ENCODE measurements at regions not wholly inside any gene's neighbourhood (a gene's known extent, or its start where the extent isn't known, plus 50 kb on each side); places are given as distances from the start of the nearest gene placed in this dataset.

- no peak for TF ChIP-seq CTCF (IDR thresholded peaks at IDR 0.05; ENCODE audit: low read length)
- TF ChIP-seq EZH2 (IDR thresholded peaks at IDR 0.05; ENCODE audit: borderline replicate concordance, low read length): no peak
Measured at GRCh38 chr1:81492628-81493027, 308.1 kb upstream of the ADGRL2 start.

GRCh38 chr1:81490614-81491013 is 310.1 kb upstream of the ADGRL2 start:
- H4K20me1 ChIP-seq (ENCODE audit: insufficient read depth, low read length): no peaks in the 10 kb centered on the region
- no peaks in the 10 kb centered on the region for H3F3A ChIP-seq (ENCODE audit: insufficient read depth, low read length)
- H3K4me3 ChIP-seq (ENCODE audit: low read depth, low read length, poor library complexity, severe bottlenecking): no peak overlapping the region
- H3K36me3 ChIP-seq (ENCODE audit: insufficient read depth, low read length): no peaks in the 10 kb centered on the region
- H3K9ac ChIP-seq (ENCODE audit: low read length): no peak overlapping the region
- H2AFZ ChIP-seq (ENCODE audit: low read length): no peak overlapping the region
- no peaks in the 10 kb centered on the region for H3K27me3 ChIP-seq (ENCODE audit: insufficient read depth, low read length)
- no peak overlapping the region for H3K27ac ChIP-seq (ENCODE audit: low read depth, low read length, poor library complexity, severe bottlenecking)
- H3K79me2 ChIP-seq (ENCODE audit: insufficient read depth, low read length): no peaks in the 10 kb centered on the region
- no peaks in the 10 kb centered on the region for H3K9me2 ChIP-seq (ENCODE audit: low read depth, low read length)
- no peaks in the 10 kb centered on the region for H3K9me3 ChIP-seq (ENCODE audit: low read length)
- H3K4me1 ChIP-seq (ENCODE audit: insufficient read depth, low read length, severe bottlenecking): no peaks in the 10 kb centered on the region
- H3K4me2 ChIP-seq (ENCODE audit: low read length): no peak overlapping the region
- TF ChIP-seq EZH2 (IDR thresholded peaks at IDR 0.05; ENCODE audit: borderline replicate concordance, low read length) (no peak), CTCF (IDR thresholded peaks at IDR 0.05; ENCODE audit: low read length) (no peak)

More at GRCh38 chr1:81492628-81493027, 308.1 kb upstream of the ADGRL2 start:
- H3K4me3 ChIP-seq (ENCODE audit: low read depth, low read length, poor library complexity, severe bottlenecking): no peak overlapping the region
- H3K9me3 ChIP-seq (ENCODE audit: low read length): no peaks in the 10 kb centered on the region
- no peak overlapping the region for H3K4me2 ChIP-seq (ENCODE audit: low read length)
- H4K20me1 ChIP-seq (ENCODE audit: insufficient read depth, low read length): no peaks in the 10 kb centered on the region
- no peaks in the 10 kb centered on the region for H3K9me2 ChIP-seq (ENCODE audit: low read depth, low read length)
- no peaks in the 10 kb centered on the region for H3K4me1 ChIP-seq (ENCODE audit: insufficient read depth, low read length, severe bottlenecking)
- no peak overlapping the region for H3K27ac ChIP-seq (ENCODE audit: low read depth, low read length, poor library complexity, severe bottlenecking)
- no peak overlapping the region for H2AFZ ChIP-seq (ENCODE audit: low read length)
- H3K27me3 ChIP-seq (ENCODE audit: insufficient read depth, low read length): no peaks in the 10 kb centered on the region
- no peak overlapping the region for H3K9ac ChIP-seq (ENCODE audit: low read length)
- no peaks in the 10 kb centered on the region for H3F3A ChIP-seq (ENCODE audit: insufficient read depth, low read length)
- no peaks in the 10 kb centered on the region for H3K79me2 ChIP-seq (ENCODE audit: insufficient read depth, low read length)
- no peaks in the 10 kb centered on the region for H3K36me3 ChIP-seq (ENCODE audit: insufficient read depth, low read length)

- Histone ChIP-seq H3K79me2 (ENCODE audit: insufficient read depth, low read length) (no peaks in the 10 kb centered on the region), H2AFZ (ENCODE audit: low read length) (no peak overlapping the region), H3K4me3 (ENCODE audit: low read depth, low read length, poor library complexity, severe bottlenecking) (no peak overlapping the region), H3K9me3 (ENCODE audit: low read length) (no peaks in the 10 kb centered on the region), H3K27me3 (ENCODE audit: insufficient read depth, low read length) (no peaks in the 10 kb centered on the region), H3K9me2 (ENCODE audit: low read depth, low read length) (no peaks in the 10 kb centered on the region), H3K9ac (ENCODE audit: low read length) (no peak overlapping the region), H3K27ac (ENCODE audit: low read depth, low read length, poor library complexity, severe bottlenecking) (no peak overlapping the region), H3K4me2 (ENCODE audit: low read length) (no peak overlapping the region), H4K20me1 (ENCODE audit: insufficient read depth, low read length) (no peaks in the 10 kb centered on the region), H3F3A (ENCODE audit: insufficient read depth, low read length) (no peaks in the 10 kb centered on the region), H3K4me1 (ENCODE audit: insufficient read depth, low read length, severe bottlenecking) (no peaks in the 10 kb centered on the region), H3K36me3 (ENCODE audit: insufficient read depth, low read length) (no peaks in the 10 kb centered on the region)
- no peak for TF ChIP-seq CTCF (IDR thresholded peaks at IDR 0.05; ENCODE audit: low read length)
- TF ChIP-seq EZH2 (IDR thresholded peaks at IDR 0.05; ENCODE audit: borderline replicate concordance, low read length): no peak
Measured at GRCh38 chr1:81489372-81489934, 311.3 kb upstream of the ADGRL2 start.
